GM19099 (cell line): ENCODE measurements at regions not wholly inside any gene's neighbourhood (a gene's known extent, or its start where the extent isn't known, plus 50 kb on each side); places are given as distances from the start of the nearest gene placed in this dataset.

Source experiments
- POLR2A ChIP-seq: IDR thresholded peaks from 3 replicates; pipeline ENCODE4 v1.6.1; 2011; ENCODE audit warnings: low read depth; ENCODE audit not compliant: insufficient read length; ENCODE audit errors: extremely low read depth

- no peak for TF ChIP-seq POLR2A
These were observed 91.2 kb upstream of the ADTRP start for GRCh38 chr6:11869672-11870340.

GRCh38 chr6:11868392-11868791 lies 89.8 kb upstream of the ADTRP start:
- no peak for TF ChIP-seq POLR2A

GRCh38 chr6:11865680-11866300 lies 87.2 kb upstream of the ADTRP start:
- TF ChIP-seq POLR2A = no peak

GRCh38 chr6:11858439-11858838 lies 79.8 kb upstream of the ADTRP start:
- no peak for TF ChIP-seq POLR2A

- TF ChIP-seq POLR2A = no peak
These were observed 77.1 kb upstream of the ADTRP start for GRCh38 chr6:11855743-11856142.

GRCh38 chr6:11854408-11855165 lies 76.0 kb upstream of the ADTRP start:
- no peak for TF ChIP-seq POLR2A

- no peak for TF ChIP-seq POLR2A
These were observed 75.2 kb upstream of the ADTRP start for GRCh38 chr6:11853678-11854407.

- no peak for TF ChIP-seq POLR2A
These were observed 73.6 kb upstream of the ADTRP start for GRCh38 chr6:11852061-11852651.

- no peak for TF ChIP-seq POLR2A
These were observed 72.8 kb upstream of the ADTRP start for GRCh38 chr6:11851387-11851786.

GRCh38 chr6:11848852-11849731 lies 70.5 kb upstream of the ADTRP start:
- TF ChIP-seq POLR2A = no peak

- TF ChIP-seq POLR2A = no peak
These were observed 69.7 kb upstream of the ADTRP start for GRCh38 chr6:11848346-11848651.

- no peak for TF ChIP-seq POLR2A
These were observed 69.1 kb upstream of the ADTRP start for GRCh38 chr6:11847515-11848345.
